ENCODE measurements at regions not wholly inside any gene's neighbourhood (a gene's known extent, or its start where the extent isn't known, plus 50 kb on each side); places are given as distances from the start of the nearest gene placed in this dataset.
"Not testable (repeated sequence)": the region's sequence is repeated elsewhere in the genome, so short reads cannot be mapped to it uniquely, and the experiment has no call there.

DNA sequence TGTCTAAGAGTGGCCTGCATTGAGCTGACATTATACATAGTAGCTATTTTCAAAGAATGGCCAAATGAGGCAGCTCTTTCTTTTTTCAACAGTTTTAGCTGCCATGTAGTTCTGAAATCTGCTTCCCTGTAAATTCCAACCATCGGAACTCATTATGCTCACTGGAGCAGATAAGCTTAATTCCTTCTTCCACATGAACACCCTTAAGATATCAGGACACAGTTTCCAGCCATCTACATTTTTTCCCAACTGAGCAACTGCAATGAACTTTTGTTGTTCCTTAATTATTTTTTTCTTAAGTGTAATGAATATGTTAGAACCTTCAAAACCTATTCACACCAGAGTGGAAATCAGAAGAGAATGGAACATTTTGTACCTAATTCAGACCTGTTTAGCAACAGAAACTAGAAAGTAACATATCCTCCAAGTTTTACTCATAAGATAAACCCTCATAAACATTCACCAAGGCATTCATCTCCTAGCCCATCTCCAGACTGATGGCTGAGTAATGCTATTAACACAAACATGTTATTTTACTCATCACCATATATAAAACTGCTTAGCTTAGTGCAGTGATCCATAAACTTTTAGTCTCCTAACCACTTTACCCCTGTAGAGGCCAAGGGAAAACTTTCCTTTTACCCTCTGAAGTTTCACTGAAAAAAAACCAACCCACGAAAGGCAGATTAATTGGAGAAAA, 296.1 kb upstream of the SYT1 start:
- FAIRE-seq (no peak), DNase-seq (ENCODE audit: low spot score in 2 of 2) (no peak)

DNA sequence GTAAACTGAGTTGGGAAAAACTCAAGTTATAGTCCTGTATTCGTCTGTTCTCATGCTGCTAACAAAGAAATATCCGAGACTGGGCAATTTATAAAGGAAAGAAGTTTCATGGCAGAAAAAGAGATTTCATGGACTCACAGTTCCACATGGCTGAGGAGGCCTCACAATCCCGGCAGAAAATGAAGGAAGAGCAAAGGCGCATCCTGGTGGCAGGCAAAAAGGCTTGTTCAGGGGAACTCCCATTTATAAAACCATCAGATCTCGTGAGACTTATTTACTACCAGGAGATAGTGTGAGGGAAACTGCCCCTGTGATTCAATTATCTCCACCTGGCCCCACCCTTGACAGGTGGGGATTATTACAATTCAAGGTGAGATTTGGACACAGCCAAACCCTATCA, 292.6 kb upstream of the SYT1 start:
- DNase-seq (ENCODE audit: low spot score in 2 of 2) (no peak), FAIRE-seq (no peak)

DNA sequence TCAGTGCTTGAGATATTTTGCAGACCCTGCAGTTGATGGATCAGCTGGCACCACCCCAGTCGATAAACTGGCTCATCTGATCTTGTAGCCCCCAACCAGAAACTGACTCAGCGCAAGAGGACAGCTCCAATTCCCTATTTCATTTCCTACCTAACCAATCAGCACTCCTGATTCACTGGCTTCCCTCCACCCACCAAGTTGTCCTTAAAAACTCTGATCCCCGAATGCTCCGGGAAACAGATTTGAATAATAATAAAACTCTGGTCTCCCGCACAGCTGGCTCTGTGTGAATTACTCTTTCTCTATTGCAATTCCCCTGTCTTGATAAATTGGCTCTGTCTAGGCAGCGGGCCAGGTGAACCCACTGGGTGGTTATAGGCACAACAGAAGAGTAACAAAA, 289.4 kb upstream of the SYT1 start:
- not testable (repeated sequence) for DNase-seq (ENCODE audit: low spot score in 2 of 2); FAIRE-seq

DNA sequence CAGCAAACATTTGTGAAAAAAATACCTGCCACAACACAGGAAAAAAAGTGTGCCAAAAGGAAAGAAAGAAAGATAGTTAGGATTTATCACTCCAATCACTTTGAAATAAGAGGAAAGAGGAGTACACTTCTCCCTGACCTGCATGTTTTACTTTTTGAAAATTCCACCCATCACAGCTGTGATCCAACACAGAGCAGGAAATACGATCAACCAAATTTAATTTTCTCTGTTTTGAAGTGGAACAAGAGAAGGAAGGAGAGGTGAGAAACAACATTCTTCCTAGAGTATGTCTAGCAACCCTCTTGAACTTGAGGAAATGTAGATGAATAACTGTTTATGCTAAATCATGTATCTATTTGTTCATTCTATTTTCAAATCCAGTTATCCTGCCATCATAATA, 284.7 kb upstream of the SYT1 start:
- no peak for FAIRE-seq
- DNase-seq (ENCODE audit: low spot score in 2 of 2): no peak

DNA sequence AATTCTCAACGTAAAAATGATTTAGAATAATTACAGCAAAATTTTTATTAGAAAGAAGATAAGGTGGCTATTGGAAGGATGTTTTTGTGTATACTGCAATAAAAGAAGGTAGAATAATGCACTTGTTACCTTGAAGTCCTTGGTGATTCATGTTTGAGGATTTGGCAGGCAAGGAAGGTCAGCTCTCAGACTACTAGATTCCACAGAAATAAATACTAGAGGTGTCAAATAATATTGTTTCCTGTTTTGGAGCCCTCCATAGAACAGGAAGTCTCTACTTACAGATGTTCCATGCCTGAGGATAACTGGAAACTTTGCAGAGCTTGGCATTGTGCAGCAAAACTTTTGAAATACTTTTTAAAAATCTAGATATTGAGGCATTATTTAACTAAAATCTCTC, 284.3 kb upstream of the SYT1 start:
- DNase-seq (ENCODE audit: low spot score in 2 of 2): no peak
- FAIRE-seq: no peak

DNA sequence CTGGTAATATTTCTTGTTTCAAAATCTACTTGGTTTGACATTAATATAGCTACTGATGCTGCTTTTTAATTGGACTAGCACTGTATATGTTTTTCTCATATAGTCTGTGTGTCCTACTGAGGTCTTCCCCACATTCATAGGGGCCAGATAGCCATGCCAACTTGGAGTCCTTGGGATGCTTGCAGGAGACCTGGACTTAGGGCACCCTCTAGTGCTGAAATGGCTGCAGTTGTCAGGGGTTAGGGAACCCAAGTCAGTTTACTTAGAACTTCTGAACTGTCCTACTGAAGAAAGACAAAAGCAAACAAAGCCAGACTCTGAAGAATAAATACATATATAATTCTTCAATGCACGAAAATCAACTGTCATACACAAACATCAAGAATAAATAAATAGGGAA, 279.9 kb upstream of the SYT1 start:
- DNase-seq (ENCODE audit: low spot score in 2 of 2) (no peak), FAIRE-seq (no peak)

DNA sequence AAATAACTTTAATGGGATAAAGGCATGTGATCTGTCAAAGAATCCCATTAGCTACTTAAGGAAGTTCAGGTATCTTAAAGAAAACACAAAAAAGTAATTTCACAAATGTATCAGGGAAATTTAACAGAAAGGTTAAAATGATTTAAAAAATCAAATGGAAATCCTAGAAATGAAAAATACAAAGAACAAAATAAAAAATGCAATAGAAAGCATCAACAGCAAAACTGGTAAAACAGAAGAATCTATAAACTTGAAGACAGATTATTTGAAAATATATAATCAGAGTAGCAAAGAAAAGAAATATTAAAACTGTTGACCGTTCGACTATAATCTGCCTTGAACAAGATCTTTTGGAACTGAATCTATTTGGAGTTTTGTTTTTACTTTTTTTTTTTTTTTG, 279.4 kb upstream of the SYT1 start:
- DNase-seq (ENCODE audit: low spot score in 2 of 2) (no peak), FAIRE-seq (peak; percentile 31)

DNA sequence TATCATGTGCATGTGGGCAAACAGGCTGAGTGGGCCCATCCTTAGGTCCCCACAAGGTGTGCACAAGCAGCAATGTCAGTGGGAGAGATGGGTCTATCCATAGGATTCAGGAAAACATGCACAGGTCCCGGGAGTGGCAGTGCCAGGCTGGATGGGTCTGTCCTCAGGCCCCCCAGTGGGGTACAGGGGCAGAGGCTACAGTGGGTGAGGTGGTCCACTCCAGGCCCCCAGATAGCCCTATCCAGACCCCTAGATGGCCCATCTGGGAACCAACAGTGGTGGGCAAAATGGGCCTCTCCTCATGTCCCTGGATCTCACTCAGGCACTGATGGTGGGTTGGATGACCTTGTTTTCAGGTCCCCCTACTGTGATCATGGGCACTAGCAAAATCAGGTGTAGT, 277.8 kb upstream of the SYT1 start:
- no peak for DNase-seq (ENCODE audit: low spot score in 2 of 2)
- FAIRE-seq: no peak

DNA sequence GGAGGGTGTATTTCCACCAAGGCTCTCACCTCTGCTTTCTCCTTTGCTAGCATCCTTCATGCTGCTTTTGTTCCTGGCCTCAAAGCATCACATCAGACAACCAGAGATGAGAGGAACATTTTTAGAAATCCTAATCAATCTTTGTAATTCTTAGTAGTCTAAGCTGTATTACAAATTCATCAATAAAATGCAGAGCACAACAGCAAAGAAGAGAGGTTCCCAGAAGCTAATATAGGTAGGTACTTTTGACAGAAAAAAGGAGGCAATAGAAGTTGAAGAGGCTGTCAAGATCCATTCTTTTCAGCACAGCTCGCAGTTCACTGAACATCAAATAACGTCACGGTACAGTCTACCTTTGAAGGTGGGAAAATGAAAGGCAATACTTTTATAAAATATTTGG, 265.2 kb upstream of the SYT1 start:
- FAIRE-seq: no peak
- DNase-seq (ENCODE audit: low spot score in 2 of 2): no peak

DNA sequence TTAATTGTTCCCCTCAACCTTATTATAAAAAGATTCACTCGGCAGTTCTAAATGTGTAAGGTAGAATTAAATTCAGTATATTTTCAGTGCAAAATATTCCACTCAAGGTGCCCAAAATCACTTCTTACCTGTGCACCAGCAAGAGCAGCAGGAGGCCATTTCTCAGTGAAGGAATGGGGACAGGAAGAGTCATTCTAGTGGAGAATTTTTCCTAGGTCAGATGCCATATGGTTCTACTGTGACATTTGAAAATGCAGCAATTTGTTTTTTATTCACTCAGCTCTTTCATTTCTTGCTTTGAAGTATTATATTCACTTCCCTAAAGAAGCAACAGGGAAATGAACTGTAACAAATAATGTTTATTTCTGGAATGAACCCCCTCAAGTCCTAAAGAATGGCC, 264.0 kb upstream of the SYT1 start:
- DNase-seq (ENCODE audit: low spot score in 2 of 2): no peak
- FAIRE-seq: no peak

DNA sequence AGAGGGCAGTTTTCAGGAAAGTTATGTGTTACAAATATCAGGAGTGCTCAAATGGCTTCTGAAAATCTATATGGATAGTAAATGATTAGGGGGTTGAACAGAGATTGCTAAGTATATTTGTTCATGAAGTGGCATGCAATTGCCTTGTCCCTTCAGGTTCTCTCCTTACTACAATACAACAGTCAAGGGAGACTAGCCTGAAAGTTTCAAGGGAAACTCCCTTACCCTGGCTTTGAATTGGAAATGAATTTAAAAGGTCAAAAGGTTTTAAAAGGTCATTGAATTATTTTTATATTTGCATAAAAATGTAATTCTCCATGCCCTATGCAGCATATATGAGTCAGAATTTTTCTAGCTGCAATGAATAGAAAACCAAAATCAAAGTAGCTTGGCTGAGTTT, 253.1 kb upstream of the SYT1 start:
- no peak for FAIRE-seq
- DNase-seq (ENCODE audit: low spot score in 2 of 2): no peak

DNA sequence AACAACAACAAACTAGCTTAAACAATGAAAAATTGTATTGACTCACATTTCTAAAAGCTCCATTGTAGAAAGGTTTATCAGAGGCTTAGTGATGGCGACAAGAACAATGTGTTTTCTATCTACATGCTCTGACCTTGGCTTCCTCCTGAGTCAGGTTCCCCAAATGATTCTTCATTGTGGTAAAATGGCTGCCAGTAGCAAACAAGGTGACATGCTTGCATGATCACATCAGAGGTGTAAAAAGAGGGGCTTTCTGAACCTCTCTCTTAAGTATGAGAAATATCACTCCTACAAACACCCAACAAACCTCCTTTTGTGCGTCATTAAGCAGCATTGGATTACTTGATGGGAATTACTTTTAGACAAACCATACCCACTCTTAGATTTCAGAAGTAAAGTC, 252.4 kb upstream of the SYT1 start:
- no peak for FAIRE-seq

DNA sequence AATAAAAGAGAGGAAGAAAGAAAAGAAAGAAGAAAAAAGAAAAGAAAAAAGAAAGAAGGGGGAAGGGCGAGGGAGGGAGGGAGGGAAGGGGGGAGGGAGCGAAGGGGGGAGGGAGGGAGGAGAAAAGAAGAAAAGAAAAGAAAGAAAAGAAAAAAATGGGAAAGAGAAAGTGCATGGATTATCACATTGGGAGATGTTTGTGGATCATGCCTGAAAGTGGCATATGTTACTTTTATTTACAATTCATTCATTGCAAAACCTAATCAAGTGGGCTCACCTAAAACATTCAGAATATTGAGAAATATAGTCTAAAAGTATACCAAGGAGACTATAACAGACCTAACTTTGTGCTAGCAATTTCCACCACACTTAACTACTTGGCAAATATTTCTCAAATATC, 246.9 kb upstream of the SYT1 start:
- DNase-seq (ENCODE audit: low spot score in 2 of 2) (no peak), FAIRE-seq (no peak)

More for the DNA sequence above, 252.4 kb upstream of the SYT1 start:
- DNase-seq (ENCODE audit: low spot score in 2 of 2): no peak

DNA sequence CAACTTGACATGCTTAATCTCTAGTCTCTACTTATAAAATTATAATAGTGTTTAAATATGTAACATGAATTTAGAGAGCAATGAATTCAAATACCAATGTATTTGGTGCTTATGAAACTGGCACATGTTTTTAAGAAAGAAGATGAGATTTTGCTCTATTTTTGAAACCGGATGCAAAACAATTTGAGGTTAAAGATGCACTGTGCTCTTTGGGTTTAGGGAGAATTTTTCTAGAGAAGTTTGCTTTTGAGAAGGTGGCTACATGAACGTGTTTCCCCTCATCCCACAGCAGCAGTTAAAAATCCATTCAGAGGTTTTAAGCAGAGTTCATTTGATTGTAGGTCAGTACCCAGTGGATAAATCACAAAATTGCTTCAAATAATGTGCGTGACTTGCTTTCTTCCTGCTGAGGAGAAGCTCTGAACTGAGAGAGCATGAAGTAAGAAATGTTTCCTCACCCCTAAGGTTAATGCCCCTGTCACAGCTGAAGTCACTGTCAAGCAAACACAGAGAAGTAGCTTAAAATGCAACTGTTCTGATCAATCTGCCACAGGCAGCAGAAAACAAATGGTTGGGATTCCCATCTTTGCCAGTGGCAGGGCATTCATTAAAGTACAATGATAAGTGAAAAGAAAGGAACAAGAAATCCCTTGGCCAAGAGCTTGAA, 241.9 kb upstream of the SYT1 start:
- FAIRE-seq (no peak), DNase-seq (ENCODE audit: low spot score in 2 of 2) (no peak)

DNA sequence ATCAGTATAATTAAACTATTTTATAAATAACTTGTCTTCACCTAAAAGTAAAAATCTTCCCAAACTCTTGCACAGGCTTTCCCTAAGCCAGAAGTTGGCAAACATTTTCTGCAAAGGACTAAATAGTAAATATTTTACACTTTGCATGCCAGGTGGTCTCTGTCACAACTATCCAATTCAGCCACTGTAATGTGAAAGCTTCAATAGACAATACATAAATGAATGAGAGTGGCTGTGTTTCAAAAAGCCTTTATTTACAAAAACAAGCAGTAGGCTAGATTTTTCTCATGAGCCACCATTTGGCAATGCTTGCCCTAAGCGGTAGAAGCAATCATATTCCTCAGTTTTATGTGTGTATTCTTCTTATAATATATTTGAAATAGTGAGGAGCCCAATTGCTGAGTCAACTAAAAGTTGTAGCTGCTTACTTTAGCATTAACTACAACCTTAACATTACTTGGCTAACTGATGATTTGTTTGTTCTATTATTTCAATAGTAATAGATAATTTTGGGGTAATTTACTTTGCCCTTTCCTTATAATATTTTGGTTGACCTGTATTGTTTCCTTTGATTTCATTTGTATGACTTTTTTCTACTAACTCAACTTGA, 236.0 kb upstream of the SYT1 start:
- no peak for DNase-seq (ENCODE audit: low spot score in 2 of 2)
- FAIRE-seq: no peak

DNA sequence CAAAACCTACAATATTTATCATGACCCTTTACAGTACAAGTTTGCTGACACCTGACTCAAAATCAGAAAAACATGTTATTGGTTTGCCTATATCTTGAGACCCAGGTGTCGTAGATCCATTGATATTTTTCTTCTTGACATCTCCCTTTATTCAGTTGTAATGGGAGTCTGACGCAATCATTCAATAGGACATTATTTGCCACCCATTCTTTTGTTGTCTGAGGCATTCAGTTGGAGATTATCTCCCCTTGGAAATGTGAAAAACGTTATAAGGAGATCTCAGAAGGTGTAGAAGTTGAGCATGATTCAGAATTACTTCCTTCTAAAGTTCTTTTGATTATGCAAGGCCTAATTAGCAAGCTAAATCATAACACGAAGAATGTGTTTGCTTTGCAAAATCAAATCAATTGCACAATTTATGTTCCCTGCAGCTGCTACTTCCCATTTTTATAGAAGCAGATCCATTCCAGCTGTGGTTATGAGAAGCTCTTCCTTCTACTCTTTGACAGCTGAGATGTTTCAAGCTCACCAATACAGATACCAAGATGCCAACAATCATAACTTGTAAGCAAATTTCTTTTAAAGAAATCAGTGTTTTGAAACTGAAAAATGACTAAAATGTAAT, 228.2 kb upstream of the SYT1 start:
- FAIRE-seq: no peak
- DNase-seq (ENCODE audit: low spot score in 2 of 2): no peak

DNA sequence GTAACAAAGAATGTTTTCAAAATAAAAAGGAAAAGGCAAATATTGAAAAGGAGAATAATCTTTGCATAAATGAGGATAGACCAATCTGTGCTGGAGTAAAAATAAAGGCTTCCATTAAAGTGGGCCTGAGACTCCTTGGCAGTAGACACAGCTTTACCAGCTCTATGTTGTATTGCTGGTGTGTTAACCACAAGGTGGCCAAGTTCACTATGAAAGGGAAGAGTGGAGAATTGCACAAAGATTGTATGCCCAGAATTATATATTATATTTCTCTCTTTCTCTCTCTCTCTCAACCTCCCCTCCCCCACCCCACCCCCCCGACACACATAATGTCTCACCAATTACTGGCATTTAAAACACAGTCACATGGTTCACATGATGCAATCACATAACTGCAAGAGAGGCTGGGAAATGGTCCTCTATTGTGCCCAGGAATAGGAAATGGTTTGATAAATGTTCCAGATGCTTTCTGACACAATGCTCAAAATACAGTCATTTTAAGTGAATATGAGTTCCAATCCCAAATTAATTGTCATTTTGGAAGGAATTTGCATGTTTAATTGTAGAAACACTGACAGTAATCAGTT, 222.6 kb upstream of the SYT1 start:
- FAIRE-seq (no peak), DNase-seq (ENCODE audit: low spot score in 2 of 2) (no peak)

DNA sequence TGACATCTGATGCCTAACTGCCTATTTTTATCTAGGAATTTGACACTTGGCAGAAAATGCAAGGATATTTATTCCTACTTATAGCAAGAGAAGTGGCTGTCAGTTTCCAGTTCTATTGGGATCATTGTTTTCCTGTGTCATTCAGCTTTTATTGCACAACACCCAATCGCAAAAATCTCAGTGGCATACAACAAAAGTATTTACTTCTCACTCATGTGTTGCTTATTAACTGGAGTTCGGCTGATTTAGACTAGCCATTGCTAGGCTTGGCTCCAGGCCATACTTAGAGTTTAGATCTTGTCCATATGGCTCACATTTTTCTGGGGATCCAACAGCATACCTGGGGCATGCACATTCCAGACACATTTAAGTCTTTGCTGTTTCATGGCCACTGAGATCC, 218.6 kb upstream of the SYT1 start:
- DNase-seq (ENCODE audit: low spot score in 2 of 2): no peak
- no peak for FAIRE-seq

DNA sequence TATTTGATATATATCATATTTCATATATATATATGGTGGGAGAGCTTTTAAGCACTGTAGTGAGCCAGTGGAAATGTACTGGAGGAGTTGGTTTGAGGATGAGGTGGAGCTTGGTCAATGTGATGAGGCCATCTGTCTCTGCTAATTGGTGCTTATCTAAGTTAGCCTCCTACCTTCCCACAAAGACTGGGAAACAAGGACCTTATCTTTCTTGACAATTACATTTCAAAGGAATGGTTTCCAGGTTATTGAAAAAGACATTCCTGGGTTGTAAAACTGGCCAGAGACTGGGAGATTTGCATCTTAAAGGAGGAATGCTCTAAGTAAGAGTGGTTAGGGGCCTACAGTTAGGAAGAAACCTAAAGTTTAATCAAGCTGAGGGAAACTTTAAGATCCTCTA, 212.8 kb upstream of the SYT1 start:
- FAIRE-seq: no peak
- no peak for DNase-seq (ENCODE audit: low spot score in 2 of 2)

DNA sequence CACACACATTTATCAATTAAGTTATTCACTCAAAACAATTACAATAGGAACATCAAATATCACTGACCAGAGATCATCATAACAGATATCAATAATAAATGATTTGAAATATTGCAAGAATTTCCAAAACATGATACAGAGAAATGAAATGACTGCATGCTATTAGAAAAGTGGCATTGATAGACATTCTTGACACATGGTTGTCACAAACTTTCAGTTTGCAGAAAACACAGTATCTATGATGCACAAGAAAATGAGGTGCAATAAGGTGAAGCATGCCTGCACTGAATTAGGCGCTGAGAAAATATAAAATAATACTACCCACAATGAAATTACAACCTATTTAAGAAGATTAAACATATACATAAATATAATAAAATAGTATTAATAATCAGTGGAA, 198.0 kb upstream of the SYT1 start:
- DNase-seq (ENCODE audit: low spot score in 2 of 2) (no peak), FAIRE-seq (no peak)

DNA sequence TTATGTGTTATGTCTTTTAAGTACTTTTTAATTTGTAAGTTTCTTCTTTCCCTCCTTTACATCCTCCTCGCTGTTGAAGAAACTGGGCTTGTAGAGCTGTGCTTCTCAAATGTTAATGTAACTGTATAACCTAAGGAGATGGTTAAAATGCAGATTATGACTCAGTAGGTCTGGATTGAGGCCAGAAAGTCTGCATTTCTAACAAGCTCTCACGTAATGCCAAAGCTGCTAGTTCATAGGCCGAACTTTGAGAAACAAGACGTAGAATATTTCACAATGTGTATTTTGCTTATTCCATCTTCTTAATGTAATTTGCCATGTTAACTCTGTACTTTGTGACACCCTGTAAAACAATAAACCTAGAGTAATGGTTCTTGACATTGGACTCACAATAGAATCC, 193.3 kb upstream of the SYT1 start:
- no peak for FAIRE-seq
- no peak for DNase-seq (ENCODE audit: low spot score in 2 of 2)

Data from frontal cortex (tissue), 3 donors.